ENCODE measurements at regions not wholly inside any gene's neighbourhood (a gene's known extent, or its start where the extent isn't known, plus 50 kb on each side); places are given as distances from the start of the nearest gene placed in this dataset.
A peak's percentile ranks its signal among the peaks of the same experiment; 100 is the strongest.
"Not testable (repeated sequence)": the region's sequence is repeated elsewhere in the genome, so short reads cannot be mapped to it uniquely, and the experiment has no call there.

DNA sequence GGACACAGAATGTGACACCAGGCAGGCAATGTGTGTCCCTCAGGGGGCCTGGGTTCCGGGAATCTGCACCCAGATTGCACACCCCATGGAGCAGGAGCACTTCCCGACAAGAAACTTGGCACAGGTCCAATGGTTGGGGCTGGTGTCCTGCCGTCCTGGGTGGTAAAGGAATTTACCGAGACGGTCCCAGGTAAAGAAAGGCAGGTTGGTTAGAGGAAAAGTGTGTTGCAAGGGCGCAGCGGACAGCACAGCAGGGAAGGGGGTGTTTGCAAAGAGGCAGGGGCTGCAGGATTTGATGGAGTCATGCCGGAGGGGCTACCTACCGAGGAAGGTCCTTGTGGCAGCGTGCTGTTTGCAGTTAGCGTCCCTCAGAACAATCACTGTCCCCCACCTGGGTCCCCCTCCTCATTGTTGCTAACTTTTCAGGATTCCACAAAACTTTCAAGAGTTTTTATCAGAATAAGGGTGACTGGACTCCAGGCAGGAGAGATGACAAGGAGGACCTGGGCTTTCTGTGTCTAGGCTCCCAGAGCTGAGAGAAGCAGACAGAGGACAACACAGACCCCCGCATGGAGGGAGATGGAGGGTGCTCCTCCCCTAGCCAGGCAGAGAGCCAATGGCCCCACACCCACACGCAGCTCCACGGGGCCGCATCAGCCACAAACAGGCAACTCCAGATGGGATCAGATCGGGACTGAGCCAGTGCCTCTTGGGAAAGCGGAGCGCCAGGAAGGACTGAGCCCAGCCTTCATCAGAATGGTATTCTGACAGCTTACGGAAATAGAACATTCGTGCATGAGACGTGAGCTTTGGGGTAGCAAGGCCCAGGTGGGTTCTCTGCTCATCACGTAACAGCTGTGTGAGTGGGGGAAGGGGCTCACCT lies 1423.9 kb downstream of the BRD1 start:
- H3K4me1 Mint-ChIP-seq, result no peaks in the 10 kb centered on the region
- peaks cover 0 to 10% of the 10 kb centered on the region in 2 donors for H3K9me3 Mint-ChIP-seq
- H3K27ac Mint-ChIP-seq, result no peak overlapping the region
- no peak overlapping the region for H3K4me3 Mint-ChIP-seq
- peaks cover 11% of the 10 kb centered on the region for H3K27me3 Mint-ChIP-seq
- DNase-seq (no peak), ATAC-seq (no peak)

- no peak overlapping the region for H3K27ac Mint-ChIP-seq
- no peak for ATAC-seq
- DNase-seq, result no peak
Measured at GRCh38 chr22:48402591-48403031, 1425.1 kb downstream of the BRD1 start.

DNA sequence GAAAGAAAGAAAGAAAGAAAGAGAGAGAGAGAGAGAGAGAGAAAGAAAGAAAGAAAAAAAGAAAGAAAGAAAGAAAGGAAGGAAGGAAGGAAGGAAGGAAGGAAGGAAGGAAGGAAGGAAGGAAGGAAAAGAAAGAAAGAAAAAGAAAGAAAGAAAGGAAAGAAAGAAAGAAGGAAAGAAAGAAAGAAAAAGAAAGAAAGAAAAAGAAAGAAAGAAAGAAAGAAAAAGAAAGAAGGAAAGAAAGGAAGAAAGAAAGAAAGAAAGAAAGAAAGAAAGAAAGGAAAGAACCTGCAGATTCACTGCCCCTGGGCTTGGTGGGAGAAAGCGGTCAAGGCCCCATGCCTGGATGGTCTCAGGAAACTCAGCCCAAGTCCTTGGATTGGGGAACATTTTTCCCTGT lies 1426.2 kb downstream of the BRD1 start:
- H3K9me3 Mint-ChIP-seq, H3K27ac Mint-ChIP-seq, H3K4me3 Mint-ChIP-seq, DNase-seq, ATAC-seq, H3K4me1 Mint-ChIP-seq: not testable (repeated sequence)
- H3K27me3 Mint-ChIP-seq, result peaks cover 11% of the 10 kb centered on the region

More at GRCh38 chr22:48402591-48403031, 1425.1 kb downstream of the BRD1 start:
- Mint-ChIP-seq H3K4me1 (no peaks in the 10 kb centered on the region), H3K27me3 (peaks cover 11% of the 10 kb centered on the region), H3K9me3 (no peaks in the 10 kb centered on the region), H3K4me3 (no peak overlapping the region)

- no peaks in the 10 kb centered on the region for H3K4me1 Mint-ChIP-seq
- ATAC-seq, result no peak
- peaks cover 11% of the 10 kb centered on the region for H3K27me3 Mint-ChIP-seq
- DNase-seq, result no peak
- H3K9me3 Mint-ChIP-seq, result no peaks in the 10 kb centered on the region
- H3K4me3 Mint-ChIP-seq, result no peak overlapping the region
- H3K27ac Mint-ChIP-seq, result peak overlapping the region in 1 of 2 donors; percentile 35
Measured at GRCh38 chr22:48398181-48398905, 1429.3 kb downstream of the BRD1 start.

GRCh38 chr22:48397531-48398180 lies 1430.0 kb downstream of the BRD1 start:
- H3K27me3 Mint-ChIP-seq, result peaks cover 11% of the 10 kb centered on the region
- DNase-seq (no peak), ATAC-seq (no peak)
- H3K4me1 Mint-ChIP-seq, result no peaks in the 10 kb centered on the region
- no peak overlapping the region for H3K4me3 Mint-ChIP-seq
- no peak overlapping the region for H3K27ac Mint-ChIP-seq
- H3K9me3 Mint-ChIP-seq, result no peaks in the 10 kb centered on the region

GRCh38 chr22:48396785-48397530 lies 1430.7 kb downstream of the BRD1 start:
- Mint-ChIP-seq H3K9me3 (no peaks in the 10 kb centered on the region), H3K27ac (no peak overlapping the region), H3K4me1 (no peaks in the 10 kb centered on the region), H3K4me3 (no peak overlapping the region), H3K27me3 (peaks cover 11% of the 10 kb centered on the region)
- no peak for DNase-seq
- no peak for ATAC-seq

DNA sequence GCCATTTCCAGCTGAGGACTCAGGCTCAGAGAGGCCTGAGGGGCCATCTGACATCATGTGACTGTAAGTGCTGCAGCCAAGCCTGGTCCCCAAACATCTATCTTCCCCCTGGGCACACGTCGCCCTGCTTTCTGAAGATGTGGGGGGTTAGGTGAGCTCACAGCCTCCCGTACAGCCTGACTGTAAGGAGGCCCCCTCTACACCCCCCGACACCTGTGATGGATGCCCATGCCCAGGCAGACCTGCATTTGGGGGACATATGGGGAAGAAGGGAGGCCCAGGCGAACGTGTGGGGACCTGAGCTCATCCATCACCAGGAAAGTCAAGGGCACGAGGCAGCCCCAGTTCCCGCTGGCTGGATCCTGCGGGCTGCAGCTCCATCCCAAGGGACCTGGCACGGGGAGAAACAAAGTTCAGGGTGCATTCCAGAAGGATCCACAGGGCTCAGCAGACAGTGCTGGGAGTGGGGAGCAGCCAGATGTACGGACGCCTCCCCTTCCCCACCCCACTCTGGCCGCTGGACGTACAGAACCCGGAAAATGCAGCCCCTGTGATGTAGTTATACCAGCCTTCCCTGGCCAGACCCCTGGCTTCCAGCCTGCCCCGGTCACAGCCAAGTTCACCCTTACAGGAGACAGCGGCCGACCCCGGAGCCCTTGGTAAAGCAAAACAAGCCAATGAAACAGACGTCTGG lies 1431.4 kb downstream of the BRD1 start:
- Mint-ChIP-seq H3K4me1 (no peaks in the 10 kb centered on the region), H3K27ac (no peak overlapping the region), H3K4me3 (no peak overlapping the region), H3K27me3 (peaks cover 11% of the 10 kb centered on the region), H3K9me3 (no peaks in the 10 kb centered on the region)
- no peak for DNase-seq
- no peak for ATAC-seq

GRCh38 chr22:48395201-48395600 lies 1432.5 kb downstream of the BRD1 start:
- Mint-ChIP-seq H3K27me3 (peaks cover 10% of the 10 kb centered on the region), H3K9me3 (no peaks in the 10 kb centered on the region), H3K4me3 (no peak overlapping the region), H3K4me1 (no peaks in the 10 kb centered on the region), H3K27ac (no peak overlapping the region)
- no peak for ATAC-seq
- no peak for DNase-seq

DNA sequence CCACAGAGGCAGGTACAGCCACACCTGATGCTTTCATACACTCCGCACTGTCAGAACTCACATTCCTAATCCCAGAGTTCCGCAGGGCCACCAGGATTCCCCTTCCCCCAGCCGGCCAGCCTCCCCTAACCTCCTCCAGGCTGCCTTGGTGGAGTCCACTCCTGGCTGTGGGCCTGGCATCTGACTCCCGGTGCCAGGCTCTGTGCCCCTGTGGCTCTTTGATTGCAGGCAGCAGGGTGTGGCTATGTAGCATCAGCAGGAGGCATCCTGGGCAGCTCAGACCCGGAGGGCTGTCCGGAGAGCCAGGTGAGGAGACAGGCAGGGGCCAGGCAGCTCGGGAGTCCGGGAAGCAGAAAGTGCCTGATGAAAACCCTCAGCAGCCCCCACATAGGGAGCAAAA lies 1432.9 kb downstream of the BRD1 start:
- Mint-ChIP-seq H3K4me1 (no peaks in the 10 kb centered on the region), H3K27ac (no peak overlapping the region), H3K4me3 (no peak overlapping the region), H3K9me3 (no peaks in the 10 kb centered on the region), H3K27me3 (peaks cover 6% of the 10 kb centered on the region)
- DNase-seq (no peak), ATAC-seq (no peak)

- ATAC-seq (no peak), DNase-seq (no peak)
- Mint-ChIP-seq H3K9me3 (no peaks in the 10 kb centered on the region), H3K27ac (no peak overlapping the region), H3K27me3 (no peaks in the 10 kb centered on the region), H3K4me1 (no peaks in the 10 kb centered on the region), H3K4me3 (no peak overlapping the region)
Measured at GRCh38 chr22:48393885-48394284, 1433.8 kb downstream of the BRD1 start.

DNA sequence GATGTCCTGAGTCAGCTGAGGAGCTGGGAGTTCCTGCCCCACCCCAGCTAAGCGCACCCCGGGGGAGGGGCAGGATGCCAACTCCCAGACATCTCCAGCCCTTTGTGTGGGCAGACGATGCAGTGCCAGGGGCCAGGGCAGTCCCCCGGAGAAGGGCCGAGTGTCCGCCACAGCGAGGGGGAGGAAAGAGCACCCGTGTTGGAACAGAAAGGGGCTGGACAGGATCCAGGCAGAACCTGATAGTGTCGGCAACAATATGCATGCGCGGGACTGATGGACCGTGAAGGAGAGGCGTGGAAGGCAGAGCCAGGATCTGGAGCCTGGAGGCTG lies 1434.7 kb downstream of the BRD1 start:
- no peak for ATAC-seq
- H3K27me3 Mint-ChIP-seq, result no peaks in the 10 kb centered on the region

GRCh38 chr22:48391820-48392219 lies 1435.9 kb downstream of the BRD1 start:
- Mint-ChIP-seq H3K27me3 (no peaks in the 10 kb centered on the region), H3K9me3 (no peaks in the 10 kb centered on the region), H3K4me3 (no peak overlapping the region), H3K4me1 (no peaks in the 10 kb centered on the region), H3K27ac (no peak overlapping the region)
- ATAC-seq, result no peak
- no peak for DNase-seq

More for the DNA sequence above, 1434.7 kb downstream of the BRD1 start:
- no peak for DNase-seq
- Mint-ChIP-seq H3K4me3 (no peak overlapping the region), H3K4me1 (no peaks in the 10 kb centered on the region), H3K9me3 (no peaks in the 10 kb centered on the region), H3K27ac (no peak overlapping the region)

- ATAC-seq, result no peak
- Mint-ChIP-seq H3K27ac (peak overlapping the region in 1 of 2 donors; percentile 66), H3K27me3 (no peaks in the 10 kb centered on the region)
Measured at GRCh38 chr22:48391171-48391711, 1436.4 kb downstream of the BRD1 start.

GRCh38 chr22:48389916-48390315 lies 1437.8 kb downstream of the BRD1 start:
- no peak overlapping the region for H3K4me3 Mint-ChIP-seq
- H3K27me3 Mint-ChIP-seq, result no peaks in the 10 kb centered on the region
- no peak for DNase-seq
- ATAC-seq, result no peak
- no peak overlapping the region for H3K27ac Mint-ChIP-seq
- H3K9me3 Mint-ChIP-seq, result peaks cover 0 to 15% of the 10 kb centered on the region in 2 donors
- no peaks in the 10 kb centered on the region for H3K4me1 Mint-ChIP-seq

More at GRCh38 chr22:48391171-48391711, 1436.4 kb downstream of the BRD1 start:
- Mint-ChIP-seq H3K4me1 (no peaks in the 10 kb centered on the region), H3K4me3 (no peak overlapping the region), H3K9me3 (peaks cover 0 to 2% of the 10 kb centered on the region in 2 donors)
- no peak for DNase-seq

Measured in stimulated activated naive CD8-positive, alpha-beta T cell treated with anti-CD3 and anti-CD28 coated beads, Interleukin-15, amount 100 ng/mL, for 72 hours (primary cell).